Upper lobe of right lung (tissue), 1 donor: ENCODE measurements at regions not wholly inside any gene's neighbourhood (a gene's known extent, or its start where the extent isn't known, plus 50 kb on each side); places are given as distances from the start of the nearest gene placed in this dataset.

Experiments used
- ATAC-seq: fragments of 200-7000 bp; cut with Tn5 transposase; one replicate; pipeline ENCODE4 v1.9.1; 2020; ENCODE audit warnings: mild to moderate bottlenecking, moderate library complexity
- DNase-seq: peaks from one replicate; pipeline ENCODE4 v3.0.0-alpha.2; 2020
- H3K27ac ChIP-seq: fragments of 200-600 bp; one replicate; pipeline ENCODE4 v1.8.0; 2022
- H3K27me3 ChIP-seq: fragments of 200-600 bp; one replicate; pipeline ENCODE4 v1.8.0; 2022; ENCODE audit warnings: mild to moderate bottlenecking
- H3K36me3 ChIP-seq: fragments of 200-600 bp; one replicate; pipeline ENCODE4 v1.8.0; 2022
- H3K4me1 ChIP-seq: fragments of 200-600 bp; one replicate; pipeline ENCODE4 v1.8.0; 2022
- H3K4me3 ChIP-seq: fragments of 200-600 bp; one replicate; pipeline ENCODE4 v1.8.0; 2022; ENCODE audit warnings: mild to moderate bottlenecking
- H3K9me3 ChIP-seq: fragments of 200-600 bp; one replicate; pipeline ENCODE4 v1.8.0; 2022
- intact Hi-C: fragments of 100-400 bp; cut with DNase I; formaldehyde crosslinking; loops from one replicate; pipeline ENCODE4 v1.11.0; 2022
- TF ChIP-seq, protein P1 (sequence below): fragments of 200-600 bp; IDR thresholded peaks from one replicate; pipeline ENCODE4 v1.8.0; 2022; ENCODE audit warnings: antibody characterized with exemption
- donor health status: DM: no; HTN: yes; CAD: no; lungs with severe emphysema.

GRCh38 chr6:22184371-22184770 is 112.5 kb downstream of the PRL start:
- no peak for DNase-seq
- intact Hi-C loops: no loop called here
- Histone ChIP-seq H3K4me3 (no peak overlapping the region), H3K27me3 (no peaks in the 10 kb centered on the region), H3K9me3 (peaks cover 5% of the 10 kb centered on the region), H3K27ac (no peak overlapping the region), H3K4me1 (no peaks in the 10 kb centered on the region), H3K36me3 (no peaks in the 10 kb centered on the region)
- ATAC-seq: no peak
- TF ChIP-seq, protein P1, sequence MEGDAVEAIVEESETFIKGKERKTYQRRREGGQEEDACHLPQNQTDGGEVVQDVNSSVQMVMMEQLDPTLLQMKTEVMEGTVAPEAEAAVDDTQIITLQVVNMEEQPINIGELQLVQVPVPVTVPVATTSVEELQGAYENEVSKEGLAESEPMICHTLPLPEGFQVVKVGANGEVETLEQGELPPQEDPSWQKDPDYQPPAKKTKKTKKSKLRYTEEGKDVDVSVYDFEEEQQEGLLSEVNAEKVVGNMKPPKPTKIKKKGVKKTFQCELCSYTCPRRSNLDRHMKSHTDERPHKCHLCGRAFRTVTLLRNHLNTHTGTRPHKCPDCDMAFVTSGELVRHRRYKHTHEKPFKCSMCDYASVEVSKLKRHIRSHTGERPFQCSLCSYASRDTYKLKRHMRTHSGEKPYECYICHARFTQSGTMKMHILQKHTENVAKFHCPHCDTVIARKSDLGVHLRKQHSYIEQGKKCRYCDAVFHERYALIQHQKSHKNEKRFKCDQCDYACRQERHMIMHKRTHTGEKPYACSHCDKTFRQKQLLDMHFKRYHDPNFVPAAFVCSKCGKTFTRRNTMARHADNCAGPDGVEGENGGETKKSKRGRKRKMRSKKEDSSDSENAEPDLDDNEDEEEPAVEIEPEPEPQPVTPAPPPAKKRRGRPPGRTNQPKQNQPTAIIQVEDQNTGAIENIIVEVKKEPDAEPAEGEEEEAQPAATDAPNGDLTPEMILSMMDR: no peak

GRCh38 chr6:22189946-22190345 is 106.9 kb downstream of the PRL start:
- Histone ChIP-seq H3K9me3 (no peaks in the 10 kb centered on the region), H3K36me3 (no peaks in the 10 kb centered on the region), H3K4me3 (no peak overlapping the region), H3K27ac (no peak overlapping the region), H3K4me1 (no peaks in the 10 kb centered on the region), H3K27me3 (no peaks in the 10 kb centered on the region)
- TF ChIP-seq, protein P1: no peak
- ATAC-seq (no peak), DNase-seq (no peak)
- intact Hi-C loops: no loop called here

- H3K4me1 ChIP-seq: no peaks in the 10 kb centered on the region
- no peaks in the 10 kb centered on the region for H3K36me3 ChIP-seq
- intact Hi-C loops: no loop called here
- no peaks in the 10 kb centered on the region for H3K9me3 ChIP-seq
- ATAC-seq: no peak
- TF ChIP-seq, protein P1: no peak
- no peak overlapping the region for H3K27ac ChIP-seq
- H3K27me3 ChIP-seq: no peaks in the 10 kb centered on the region
- no peak for DNase-seq
- no peak overlapping the region for H3K4me3 ChIP-seq
Measured at GRCh38 chr6:22194188-22194921, 102.5 kb downstream of the PRL start.

DNA sequence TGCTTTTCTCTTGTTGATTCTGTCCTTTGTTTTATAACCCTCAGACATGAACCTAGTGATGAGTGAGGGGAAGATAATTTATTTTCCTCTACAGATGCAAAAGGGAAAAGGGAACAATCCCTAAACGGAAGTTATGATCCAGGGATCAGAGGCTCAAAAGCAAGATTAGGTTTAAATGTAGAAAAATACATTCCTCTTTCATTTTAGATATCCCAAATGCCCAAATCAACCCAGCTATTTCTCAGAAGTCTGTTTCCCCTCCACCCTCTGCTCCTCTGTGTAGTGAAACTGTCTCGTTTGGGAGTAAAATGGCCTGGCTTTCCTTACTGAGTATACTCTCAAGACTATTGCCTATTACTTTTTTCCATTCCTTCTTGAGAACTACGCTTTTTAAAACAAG is 97.1 kb downstream of the PRL start:
- Histone ChIP-seq H3K27ac (no peak overlapping the region), H3K36me3 (no peaks in the 10 kb centered on the region), H3K9me3 (no peaks in the 10 kb centered on the region), H3K4me1 (no peaks in the 10 kb centered on the region), H3K4me3 (no peak overlapping the region), H3K27me3 (no peaks in the 10 kb centered on the region)
- TF ChIP-seq, protein P1: no peak
- intact Hi-C loops: no loop called here
- no peak for DNase-seq
- no peak for ATAC-seq

GRCh38 chr6:22204153-22204552 is 92.7 kb downstream of the PRL start:
- no peaks in the 10 kb centered on the region for H3K9me3 ChIP-seq
- H3K27ac ChIP-seq: no peak overlapping the region
- H3K4me3 ChIP-seq: no peak overlapping the region
- no peaks in the 10 kb centered on the region for H3K27me3 ChIP-seq
- ATAC-seq (no peak), DNase-seq (no peak)
- TF ChIP-seq, protein P1: no peak
- intact Hi-C loops: no loop called here
- H3K4me1 ChIP-seq: no peaks in the 10 kb centered on the region
- H3K36me3 ChIP-seq: no peaks in the 10 kb centered on the region

GRCh38 chr6:22205266-22205665 is 91.6 kb downstream of the PRL start:
- H3K27ac ChIP-seq: no peak overlapping the region
- intact Hi-C loops: no loop called here
- DNase-seq (no peak), ATAC-seq (no peak)
- no peaks in the 10 kb centered on the region for H3K36me3 ChIP-seq
- no peaks in the 10 kb centered on the region for H3K9me3 ChIP-seq
- no peak overlapping the region for H3K4me3 ChIP-seq
- no peaks in the 10 kb centered on the region for H3K4me1 ChIP-seq
- TF ChIP-seq, protein P1: no peak
- H3K27me3 ChIP-seq: no peaks in the 10 kb centered on the region
